Adipocyte (in vitro differentiated cells): ENCODE measurements at regions not wholly inside any gene's neighbourhood (a gene's known extent, or its start where the extent isn't known, plus 50 kb on each side); places are given as distances from the start of the nearest gene placed in this dataset.
"Not testable (repeated sequence)": the region's sequence is repeated elsewhere in the genome, so short reads cannot be mapped to it uniquely, and the experiment has no call there.

Experiments used
- DNase-seq: peaks from one replicate; pipeline ENCODE4 v3.0.0-alpha.2; 2015; ENCODE audit warnings: low read depth
- H3K27me3 ChIP-seq: replicated peaks from 2 replicates; pipeline ENCODE4 v1.7.0; 2013; ENCODE audit warnings: mild to moderate bottlenecking, low read length, moderate library complexity; ENCODE audit not compliant: control insufficient read depth, insufficient read depth
- H3K36me3 ChIP-seq: 2 replicates; pipeline ENCODE4 v1.7.0; 2013; ENCODE audit warnings: low read length, mild to moderate bottlenecking, moderate library complexity; ENCODE audit not compliant: control insufficient read depth, insufficient read depth, severe bottlenecking
- H3K4me1 ChIP-seq: 2 replicates; pipeline ENCODE4 v1.7.0; 2013; ENCODE audit warnings: mild to moderate bottlenecking, low read length, moderate library complexity; ENCODE audit not compliant: control insufficient read depth, insufficient read depth
- H3K4me3 ChIP-seq: 2 replicates; pipeline ENCODE4 v1.7.0; 2013; ENCODE audit warnings: mild to moderate bottlenecking, low read length, moderate library complexity
- H3K9ac ChIP-seq: 2 replicates; pipeline ENCODE4 v1.7.0; 2013; ENCODE audit warnings: mild to moderate bottlenecking, low read length, moderate library complexity
- H3K9me3 ChIP-seq: 2 replicates; pipeline ENCODE4 v1.7.0; 2013; ENCODE audit warnings: mild to moderate bottlenecking, low read length, moderate library complexity; ENCODE audit not compliant: control insufficient read depth

GRCh38 chr3:176214758-176215157 lies 982.5 kb downstream of the TBL1XR1 start:
- Histone ChIP-seq H3K27me3 (no peaks in the 10 kb centered on the region), H3K36me3 (no peaks in the 10 kb centered on the region), H3K9ac (no peak overlapping the region), H3K4me1 (no peaks in the 10 kb centered on the region), H3K9me3 (no peaks in the 10 kb centered on the region), H3K4me3 (no peak overlapping the region)
- no peak for DNase-seq

- DNase-seq, H3K9me3 ChIP-seq, H3K9ac ChIP-seq, H3K4me1 ChIP-seq, H3K36me3 ChIP-seq, H3K27me3 ChIP-seq, H3K4me3 ChIP-seq: not testable (repeated sequence)
Measured at GRCh38 chr3:176213314-176213713, 984.0 kb downstream of the TBL1XR1 start.

GRCh38 chr3:176208915-176209314 lies 988.4 kb downstream of the TBL1XR1 start:
- no peak for DNase-seq
- Histone ChIP-seq H3K9ac (no peak overlapping the region), H3K27me3 (no peaks in the 10 kb centered on the region), H3K4me1 (no peaks in the 10 kb centered on the region), H3K4me3 (no peak overlapping the region), H3K9me3 (no peaks in the 10 kb centered on the region), H3K36me3 (no peaks in the 10 kb centered on the region)

- Histone ChIP-seq H3K27me3 (no peaks in the 10 kb centered on the region), H3K36me3 (no peaks in the 10 kb centered on the region), H3K9me3 (no peaks in the 10 kb centered on the region), H3K4me1 (no peaks in the 10 kb centered on the region), H3K4me3 (no peak overlapping the region), H3K9ac (no peak overlapping the region)
- DNase-seq, result no peak
Measured at GRCh38 chr3:176208283-176208682, 989.0 kb downstream of the TBL1XR1 start.

- Histone ChIP-seq H3K4me1 (no peaks in the 10 kb centered on the region), H3K4me3 (no peak overlapping the region), H3K36me3 (no peaks in the 10 kb centered on the region), H3K9ac (no peak overlapping the region), H3K9me3 (no peaks in the 10 kb centered on the region), H3K27me3 (no peaks in the 10 kb centered on the region)
- DNase-seq, result no peak
Measured at GRCh38 chr3:176206809-176207208, 990.5 kb downstream of the TBL1XR1 start.

GRCh38 chr3:176202652-176203051 lies 994.6 kb downstream of the TBL1XR1 start:
- no peaks in the 10 kb centered on the region for H3K27me3 ChIP-seq
- no peak overlapping the region for H3K4me3 ChIP-seq
- DNase-seq, result no peak
- H3K9me3 ChIP-seq, result peaks cover 17% of the 10 kb centered on the region
- H3K36me3 ChIP-seq, result no peaks in the 10 kb centered on the region
- H3K4me1 ChIP-seq, result no peaks in the 10 kb centered on the region
- H3K9ac ChIP-seq, result no peak overlapping the region

GRCh38 chr3:176193032-176193730 lies 1004.1 kb downstream of the TBL1XR1 start:
- no peaks in the 10 kb centered on the region for H3K4me1 ChIP-seq
- H3K9ac ChIP-seq, result no peak overlapping the region
- H3K27me3 ChIP-seq, result no peaks in the 10 kb centered on the region
- no peak overlapping the region for H3K4me3 ChIP-seq
- no peaks in the 10 kb centered on the region for H3K36me3 ChIP-seq
- H3K9me3 ChIP-seq, result peaks cover 18% of the 10 kb centered on the region
- no peak for DNase-seq

GRCh38 chr3:176190755-176191154 lies 1006.5 kb downstream of the TBL1XR1 start:
- no peaks in the 10 kb centered on the region for H3K27me3 ChIP-seq
- DNase-seq, result no peak
- H3K36me3 ChIP-seq, result no peaks in the 10 kb centered on the region
- no peak overlapping the region for H3K9ac ChIP-seq
- no peak overlapping the region for H3K4me3 ChIP-seq
- H3K4me1 ChIP-seq, result no peaks in the 10 kb centered on the region
- H3K9me3 ChIP-seq, result peaks cover 3% of the 10 kb centered on the region

- DNase-seq, result no peak
- no peaks in the 10 kb centered on the region for H3K4me1 ChIP-seq
- H3K27me3 ChIP-seq, result no peaks in the 10 kb centered on the region
Measured at GRCh38 chr3:176183181-176183580, 1014.1 kb downstream of the TBL1XR1 start.

GRCh38 chr3:176174060-176174459 lies 1023.2 kb downstream of the TBL1XR1 start:
- no peak overlapping the region for H3K4me3 ChIP-seq
- no peak overlapping the region for H3K9ac ChIP-seq
- no peak for DNase-seq
- no peaks in the 10 kb centered on the region for H3K9me3 ChIP-seq
- H3K4me1 ChIP-seq, result no peaks in the 10 kb centered on the region
- no peaks in the 10 kb centered on the region for H3K27me3 ChIP-seq
- H3K36me3 ChIP-seq, result no peaks in the 10 kb centered on the region

More at GRCh38 chr3:176183181-176183580, 1014.1 kb downstream of the TBL1XR1 start:
- Histone ChIP-seq H3K36me3 (no peaks in the 10 kb centered on the region), H3K9me3 (no peaks in the 10 kb centered on the region), H3K9ac (no peak overlapping the region), H3K4me3 (no peak overlapping the region)

GRCh38 chr3:176172492-176172891 lies 1024.8 kb downstream of the TBL1XR1 start:
- Histone ChIP-seq H3K4me3 (no peak overlapping the region), H3K9ac (no peak overlapping the region), H3K27me3 (no peaks in the 10 kb centered on the region), H3K36me3 (no peaks in the 10 kb centered on the region), H3K9me3 (no peaks in the 10 kb centered on the region), H3K4me1 (no peaks in the 10 kb centered on the region)
- no peak for DNase-seq

GRCh38 chr3:176167272-176167671 lies 1030.0 kb downstream of the TBL1XR1 start:
- no peak for DNase-seq
- Histone ChIP-seq H3K9ac (no peak overlapping the region), H3K36me3 (no peaks in the 10 kb centered on the region), H3K4me3 (no peak overlapping the region), H3K4me1 (no peaks in the 10 kb centered on the region), H3K27me3 (no peaks in the 10 kb centered on the region), H3K9me3 (no peaks in the 10 kb centered on the region)
